Type B pancreatic cell (in vitro differentiated cells): ENCODE measurements at regions not wholly inside any gene's neighbourhood (a gene's known extent, or its start where the extent isn't known, plus 50 kb on each side); places are given as distances from the start of the nearest gene placed in this dataset.

Source experiments
- DNase-seq: peaks from one replicate; pipeline ENCODE4 v3.0.0; 2021; ENCODE audit warnings: mixed read lengths; ENCODE audit not compliant: unreplicated experiment; ENCODE audit errors: extremely low spot score
- H3K27ac Mint-ChIP-seq: 2 replicates; pipeline ENCODE4 v1.8.0; 2021; ENCODE audit warnings: mild to moderate bottlenecking, mixed read lengths
- H3K27me3 Mint-ChIP-seq: 2 replicates; pipeline ENCODE4 v1.8.0; 2021; ENCODE audit warnings: mixed read lengths
- H3K36me3 Mint-ChIP-seq: 2 replicates; pipeline ENCODE4 v1.8.0; 2021; ENCODE audit warnings: mixed read lengths
- H3K4me1 Mint-ChIP-seq: one replicate; pipeline ENCODE4 v1.8.0; 2021; ENCODE audit warnings: mixed read lengths; ENCODE audit not compliant: unreplicated experiment
- H3K4me3 Mint-ChIP-seq: 2 replicates; pipeline ENCODE4 v1.8.0; 2021; ENCODE audit warnings: mild to moderate bottlenecking, mixed read lengths
- H3K9me3 Mint-ChIP-seq: 2 replicates; pipeline ENCODE4 v1.8.0; 2021; ENCODE audit warnings: mixed read lengths
- TF ChIP-seq, protein P1 (sequence below): fragments of 200-600 bp; sonication (generic); conservative IDR thresholded peaks from 2 replicates; pipeline ENCODE4 v1.5.0; 2021; ENCODE audit warnings: antibody characterized with exemption, mild to moderate bottlenecking

DNA sequence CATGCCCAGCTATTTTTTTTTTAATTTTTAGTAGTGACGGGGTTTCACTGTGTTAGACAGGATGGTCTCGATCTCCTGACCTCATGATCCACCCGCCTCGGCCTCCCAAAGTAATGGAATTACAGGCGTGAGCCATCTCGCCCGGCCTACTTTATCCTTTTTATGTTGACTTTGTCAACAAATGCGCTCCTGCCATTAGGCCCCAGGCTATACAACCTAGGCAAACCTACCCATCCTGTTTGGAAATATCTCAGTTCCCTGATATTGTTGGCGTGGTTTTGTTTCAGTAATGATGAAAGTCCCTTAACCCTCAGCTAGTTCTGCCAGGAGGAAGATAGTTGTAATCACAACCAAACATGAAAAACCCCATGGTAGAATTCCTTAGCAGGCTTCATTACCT is 249.4 kb upstream of the SOX11 start:
- H3K9me3 Mint-ChIP-seq = peaks cover 9% of the 10 kb centered on the region
- H3K27me3 Mint-ChIP-seq = no peaks in the 10 kb centered on the region
- H3K4me3 Mint-ChIP-seq = no peak overlapping the region
- TF ChIP-seq, protein P1, sequence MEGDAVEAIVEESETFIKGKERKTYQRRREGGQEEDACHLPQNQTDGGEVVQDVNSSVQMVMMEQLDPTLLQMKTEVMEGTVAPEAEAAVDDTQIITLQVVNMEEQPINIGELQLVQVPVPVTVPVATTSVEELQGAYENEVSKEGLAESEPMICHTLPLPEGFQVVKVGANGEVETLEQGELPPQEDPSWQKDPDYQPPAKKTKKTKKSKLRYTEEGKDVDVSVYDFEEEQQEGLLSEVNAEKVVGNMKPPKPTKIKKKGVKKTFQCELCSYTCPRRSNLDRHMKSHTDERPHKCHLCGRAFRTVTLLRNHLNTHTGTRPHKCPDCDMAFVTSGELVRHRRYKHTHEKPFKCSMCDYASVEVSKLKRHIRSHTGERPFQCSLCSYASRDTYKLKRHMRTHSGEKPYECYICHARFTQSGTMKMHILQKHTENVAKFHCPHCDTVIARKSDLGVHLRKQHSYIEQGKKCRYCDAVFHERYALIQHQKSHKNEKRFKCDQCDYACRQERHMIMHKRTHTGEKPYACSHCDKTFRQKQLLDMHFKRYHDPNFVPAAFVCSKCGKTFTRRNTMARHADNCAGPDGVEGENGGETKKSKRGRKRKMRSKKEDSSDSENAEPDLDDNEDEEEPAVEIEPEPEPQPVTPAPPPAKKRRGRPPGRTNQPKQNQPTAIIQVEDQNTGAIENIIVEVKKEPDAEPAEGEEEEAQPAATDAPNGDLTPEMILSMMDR = no peak
- no peaks in the 10 kb centered on the region for H3K4me1 Mint-ChIP-seq
- DNase-seq = no peak
- H3K36me3 Mint-ChIP-seq = peaks cover 3% of the 10 kb centered on the region
- no peak overlapping the region for H3K27ac Mint-ChIP-seq

DNA sequence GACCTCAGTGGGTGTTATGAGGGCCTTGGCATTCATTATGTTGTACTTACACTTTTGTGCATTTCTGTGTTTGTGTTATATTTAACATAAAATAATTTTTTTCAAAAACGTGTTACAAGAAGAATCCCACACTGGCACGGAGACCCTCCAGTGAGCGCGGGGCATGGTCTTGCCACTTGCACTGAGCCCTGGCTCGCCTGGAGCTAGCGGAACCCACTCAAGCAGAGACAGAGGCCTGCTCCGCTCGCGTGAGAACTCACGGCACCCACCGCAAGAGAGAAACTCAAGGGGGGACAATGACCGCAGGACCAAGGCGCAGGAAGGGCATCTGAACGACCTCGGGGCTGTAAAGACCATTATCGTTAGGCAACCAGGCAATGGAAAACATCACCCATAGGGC is 248.0 kb upstream of the SOX11 start:
- no peak for DNase-seq
- H3K27me3 Mint-ChIP-seq = no peaks in the 10 kb centered on the region
- peaks cover 2% of the 10 kb centered on the region for H3K36me3 Mint-ChIP-seq
- H3K27ac Mint-ChIP-seq = no peak overlapping the region
- TF ChIP-seq, protein P1 = no peak
- no peaks in the 10 kb centered on the region for H3K4me1 Mint-ChIP-seq
- H3K9me3 Mint-ChIP-seq = peaks cover 9% of the 10 kb centered on the region
- no peak overlapping the region for H3K4me3 Mint-ChIP-seq

DNA sequence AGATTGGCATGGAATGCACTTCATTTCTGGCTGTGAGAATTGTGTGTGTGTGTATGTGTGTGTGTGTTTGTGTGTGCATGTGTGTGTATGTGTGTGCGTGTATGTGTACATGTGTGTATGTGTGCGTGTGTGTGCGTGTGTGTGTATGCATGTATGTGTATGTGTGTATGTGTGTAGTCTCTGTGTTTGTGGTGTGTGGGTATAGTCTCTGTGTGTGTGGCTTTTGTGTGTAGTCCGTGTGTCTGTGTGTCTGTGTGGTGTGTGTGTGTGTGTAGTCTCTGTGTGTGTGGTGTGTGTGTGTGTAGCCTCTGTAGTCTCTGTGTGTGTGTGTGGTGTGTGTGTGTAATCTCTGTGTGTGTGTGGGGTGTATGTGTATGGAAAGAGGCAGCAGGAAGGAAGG is 247.3 kb upstream of the SOX11 start:
- no peak overlapping the region for H3K27ac Mint-ChIP-seq
- no peak for DNase-seq
- no peaks in the 10 kb centered on the region for H3K36me3 Mint-ChIP-seq
- no peaks in the 10 kb centered on the region for H3K4me1 Mint-ChIP-seq
- no peak overlapping the region for H3K4me3 Mint-ChIP-seq
- TF ChIP-seq, protein P1 = no peak
- no peaks in the 10 kb centered on the region for H3K27me3 Mint-ChIP-seq
- peaks cover 9% of the 10 kb centered on the region for H3K9me3 Mint-ChIP-seq

DNA sequence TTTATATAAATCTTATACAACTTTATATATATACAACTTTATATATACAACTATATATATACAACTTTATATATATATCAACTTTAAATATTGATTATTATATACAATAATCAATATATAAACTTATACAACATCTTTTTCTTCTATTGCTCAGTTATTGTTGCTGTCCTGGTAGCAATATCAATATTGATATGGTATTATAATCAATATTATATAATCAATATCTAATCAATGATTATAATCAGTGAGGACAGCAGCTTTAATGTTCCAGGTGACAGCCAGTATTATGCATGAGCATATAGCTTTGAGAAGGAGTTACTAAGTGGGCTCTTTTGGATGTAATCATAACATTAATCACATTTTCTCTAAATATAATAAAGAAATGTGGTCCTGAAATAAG is 242.3 kb upstream of the SOX11 start:
- TF ChIP-seq, protein P1 = no peak
- DNase-seq = no peak
- H3K9me3 Mint-ChIP-seq = peaks cover 3% of the 10 kb centered on the region
- peaks cover 17% of the 10 kb centered on the region for H3K4me1 Mint-ChIP-seq
- no peak overlapping the region for H3K27ac Mint-ChIP-seq
- H3K36me3 Mint-ChIP-seq = no peaks in the 10 kb centered on the region
- H3K4me3 Mint-ChIP-seq = no peak overlapping the region
- H3K27me3 Mint-ChIP-seq = no peaks in the 10 kb centered on the region

GRCh38 chr2:5453220-5454050 is 238.7 kb upstream of the SOX11 start:
- TF ChIP-seq, protein P1 = no peak
- Mint-ChIP-seq H3K9me3 (no peaks in the 10 kb centered on the region), H3K36me3 (no peaks in the 10 kb centered on the region), H3K27me3 (no peaks in the 10 kb centered on the region), H3K4me1 (peaks cover 17% of the 10 kb centered on the region), H3K4me3 (peak overlapping the region; percentile 19), H3K27ac (no peak overlapping the region)
- DNase-seq = no peak

- TF ChIP-seq, protein P1 = no peak
- Mint-ChIP-seq H3K4me1 (peaks cover 17% of the 10 kb centered on the region), H3K27ac (no peak overlapping the region), H3K36me3 (no peaks in the 10 kb centered on the region), H3K9me3 (no peaks in the 10 kb centered on the region), H3K27me3 (no peaks in the 10 kb centered on the region), H3K4me3 (no peak overlapping the region)
- DNase-seq = no peak
These were observed 238.2 kb upstream of the SOX11 start for GRCh38 chr2:5454051-5454390.
